WTC11 (cell line): ENCODE measurements at regions not wholly inside any gene's neighbourhood (a gene's known extent, or its start where the extent isn't known, plus 50 kb on each side); places are given as distances from the start of the nearest gene placed in this dataset.

Source experiments
- AFF4 ChIP-seq: sonication (generic); formaldehyde crosslinking; IDR thresholded peaks from 2 replicates; pipeline ENCODE4 v1.8.1; 2023; ENCODE audit warnings: mild to moderate bottlenecking, missing genetic modification reagents, borderline replicate concordance
- KAT7 ChIP-seq: sonication (generic); formaldehyde crosslinking; IDR thresholded peaks from 2 replicates; pipeline ENCODE4 v1.8.1; 2023; ENCODE audit warnings: missing genetic modification reagents, mild to moderate bottlenecking, borderline replicate concordance
- MAX ChIP-seq: sonication (generic); formaldehyde crosslinking; IDR thresholded peaks from 2 replicates; pipeline ENCODE4 v1.8.0; 2022; ENCODE audit warnings: mild to moderate bottlenecking, missing genetic modification reagents
- PREB ChIP-seq: sonication (generic); formaldehyde crosslinking; IDR thresholded peaks from 2 replicates; pipeline ENCODE4 v1.8.1; 2022; ENCODE audit warnings: mild to moderate bottlenecking, missing genetic modification reagents, moderate library complexity, borderline replicate concordance
- RELA ChIP-seq: sonication (generic); formaldehyde crosslinking; IDR thresholded peaks from 2 replicates; pipeline ENCODE4 v1.8.1; 2022; ENCODE audit warnings: missing genetic modification reagents, mild to moderate bottlenecking, borderline replicate concordance
- SMAD3 ChIP-seq: sonication (generic); formaldehyde crosslinking; IDR thresholded peaks from 2 replicates; pipeline ENCODE4 v1.8.0; 2022; ENCODE audit warnings: missing genetic modification reagents, mild to moderate bottlenecking, borderline replicate concordance
- STAT6 ChIP-seq: sonication (generic); formaldehyde crosslinking; conservative IDR thresholded peaks from 2 replicates; pipeline ENCODE4 v1.8.1; 2023; ENCODE audit warnings: mild to moderate bottlenecking, low read depth, missing genetic modification reagents, moderate library complexity
- TEAD1 ChIP-seq: sonication (generic); formaldehyde crosslinking; IDR thresholded peaks from 2 replicates; pipeline ENCODE4 v1.8.0; 2022; ENCODE audit warnings: mild to moderate bottlenecking, missing genetic modification reagents
- ZNF532 ChIP-seq: fragments of 250-450 bp; sonication (Bioruptor Pico); IDR thresholded peaks from 2 replicates; pipeline ENCODE4 v1.9.0; 2021; ENCODE audit warnings: mild to moderate bottlenecking, borderline replicate concordance
- TF ChIP-seq, protein P1 (sequence below): fragments of 200-600 bp; IDR thresholded peaks from 2 replicates; pipeline ENCODE4 v1.8.0; 2022; ENCODE audit warnings: antibody characterized with exemption
- TF ChIP-seq, protein P2 (sequence below): sonication (generic); formaldehyde crosslinking; conservative IDR thresholded peaks from 2 replicates; pipeline ENCODE4 v1.8.1; 2022; ENCODE audit warnings: mild to moderate bottlenecking, missing genetic modification reagents

DNA sequence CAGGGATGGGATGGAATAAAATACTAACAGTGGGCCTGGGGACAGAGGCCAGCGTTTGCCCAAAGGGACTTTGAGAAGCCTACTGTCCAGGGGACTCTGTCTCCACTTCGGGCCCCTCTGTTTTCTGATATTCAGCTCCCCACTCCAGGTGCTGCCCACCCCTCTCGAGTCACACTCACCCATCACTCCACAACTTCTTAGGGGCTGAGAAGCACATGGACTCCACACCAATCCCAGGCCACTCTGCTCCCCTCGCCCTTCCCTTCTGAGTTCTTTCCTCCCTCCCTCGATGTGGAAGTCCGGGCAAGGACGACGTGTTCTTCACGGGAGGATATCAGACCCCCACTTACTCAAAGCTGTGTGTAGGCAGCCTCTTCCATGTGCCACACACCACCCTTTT is 124.5 kb downstream of the BARX1 start:
- no peak for TF ChIP-seq SMAD3 (CRISPR knock-in tag)
- TF ChIP-seq, protein P1, sequence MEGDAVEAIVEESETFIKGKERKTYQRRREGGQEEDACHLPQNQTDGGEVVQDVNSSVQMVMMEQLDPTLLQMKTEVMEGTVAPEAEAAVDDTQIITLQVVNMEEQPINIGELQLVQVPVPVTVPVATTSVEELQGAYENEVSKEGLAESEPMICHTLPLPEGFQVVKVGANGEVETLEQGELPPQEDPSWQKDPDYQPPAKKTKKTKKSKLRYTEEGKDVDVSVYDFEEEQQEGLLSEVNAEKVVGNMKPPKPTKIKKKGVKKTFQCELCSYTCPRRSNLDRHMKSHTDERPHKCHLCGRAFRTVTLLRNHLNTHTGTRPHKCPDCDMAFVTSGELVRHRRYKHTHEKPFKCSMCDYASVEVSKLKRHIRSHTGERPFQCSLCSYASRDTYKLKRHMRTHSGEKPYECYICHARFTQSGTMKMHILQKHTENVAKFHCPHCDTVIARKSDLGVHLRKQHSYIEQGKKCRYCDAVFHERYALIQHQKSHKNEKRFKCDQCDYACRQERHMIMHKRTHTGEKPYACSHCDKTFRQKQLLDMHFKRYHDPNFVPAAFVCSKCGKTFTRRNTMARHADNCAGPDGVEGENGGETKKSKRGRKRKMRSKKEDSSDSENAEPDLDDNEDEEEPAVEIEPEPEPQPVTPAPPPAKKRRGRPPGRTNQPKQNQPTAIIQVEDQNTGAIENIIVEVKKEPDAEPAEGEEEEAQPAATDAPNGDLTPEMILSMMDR: no peak
- no peak for TF ChIP-seq MAX (CRISPR knock-in tag)
- TF ChIP-seq TEAD1 (CRISPR knock-in tag): no peak
- TF ChIP-seq AFF4 (CRISPR knock-in tag): no peak
- TF ChIP-seq, protein P2, sequence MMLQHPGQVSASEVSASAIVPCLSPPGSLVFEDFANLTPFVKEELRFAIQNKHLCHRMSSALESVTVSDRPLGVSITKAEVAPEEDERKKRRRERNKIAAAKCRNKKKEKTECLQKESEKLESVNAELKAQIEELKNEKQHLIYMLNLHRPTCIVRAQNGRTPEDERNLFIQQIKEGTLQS (CRISPR knock-in tag): no peak
- TF ChIP-seq KAT7 (CRISPR knock-in tag): no peak
- TF ChIP-seq PREB (CRISPR knock-in tag): no peak
- TF ChIP-seq ZNF532 (CRISPR knock-in tag): no peak
- no peak for TF ChIP-seq STAT6 (CRISPR knock-in tag)
- TF ChIP-seq RELA (CRISPR knock-in tag): no peak
